ENCODE measurements at regions not wholly inside any gene's neighbourhood (a gene's known extent, or its start where the extent isn't known, plus 50 kb on each side); places are given as distances from the start of the nearest gene placed in this dataset.

DNA sequence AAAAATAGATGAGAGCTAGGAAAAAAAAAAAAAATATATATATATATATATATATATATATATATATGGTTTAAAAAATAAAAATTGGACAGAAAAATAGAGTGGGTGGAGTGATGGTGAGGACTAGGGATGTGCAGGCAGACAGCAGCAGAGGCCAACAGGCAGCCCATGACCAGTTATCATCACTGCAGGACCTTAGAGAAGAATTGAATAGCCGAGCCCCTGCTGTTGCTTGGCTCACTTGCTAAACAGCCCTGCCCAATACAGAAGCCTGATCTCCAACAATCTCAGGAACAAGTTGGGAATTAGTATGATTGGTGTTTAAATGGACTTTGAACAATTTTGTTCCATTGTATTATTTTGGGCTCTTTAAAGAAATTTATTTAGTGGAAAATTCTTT is 967.5 kb upstream of the PIK3C3 start:
- Histone ChIP-seq H3K4me1 (no peaks in the 10 kb centered on the region), H3K9me3 (no peaks in the 10 kb centered on the region), H3K27me3 (no peaks in the 10 kb centered on the region), H3K4me3 (no peak overlapping the region), H3K27ac (no peak overlapping the region), H3K36me3 (no peaks in the 10 kb centered on the region)
- 80 to 81% methylated on average over 1 of the region's 1 CpG for WGBS, 2 donors
- no peak for DNase-seq (ENCODE audit: low spot score in 2 of 2)
- TF ChIP-seq, protein P1, sequence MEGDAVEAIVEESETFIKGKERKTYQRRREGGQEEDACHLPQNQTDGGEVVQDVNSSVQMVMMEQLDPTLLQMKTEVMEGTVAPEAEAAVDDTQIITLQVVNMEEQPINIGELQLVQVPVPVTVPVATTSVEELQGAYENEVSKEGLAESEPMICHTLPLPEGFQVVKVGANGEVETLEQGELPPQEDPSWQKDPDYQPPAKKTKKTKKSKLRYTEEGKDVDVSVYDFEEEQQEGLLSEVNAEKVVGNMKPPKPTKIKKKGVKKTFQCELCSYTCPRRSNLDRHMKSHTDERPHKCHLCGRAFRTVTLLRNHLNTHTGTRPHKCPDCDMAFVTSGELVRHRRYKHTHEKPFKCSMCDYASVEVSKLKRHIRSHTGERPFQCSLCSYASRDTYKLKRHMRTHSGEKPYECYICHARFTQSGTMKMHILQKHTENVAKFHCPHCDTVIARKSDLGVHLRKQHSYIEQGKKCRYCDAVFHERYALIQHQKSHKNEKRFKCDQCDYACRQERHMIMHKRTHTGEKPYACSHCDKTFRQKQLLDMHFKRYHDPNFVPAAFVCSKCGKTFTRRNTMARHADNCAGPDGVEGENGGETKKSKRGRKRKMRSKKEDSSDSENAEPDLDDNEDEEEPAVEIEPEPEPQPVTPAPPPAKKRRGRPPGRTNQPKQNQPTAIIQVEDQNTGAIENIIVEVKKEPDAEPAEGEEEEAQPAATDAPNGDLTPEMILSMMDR (IDR thresholded peaks at IDR 0.05) = no peak
- TF ChIP-seq EP300 (IDR thresholded peaks at IDR 0.05) (no peak), POLR2A (IDR thresholded peaks at IDR 0.05) (no peak)

DNA sequence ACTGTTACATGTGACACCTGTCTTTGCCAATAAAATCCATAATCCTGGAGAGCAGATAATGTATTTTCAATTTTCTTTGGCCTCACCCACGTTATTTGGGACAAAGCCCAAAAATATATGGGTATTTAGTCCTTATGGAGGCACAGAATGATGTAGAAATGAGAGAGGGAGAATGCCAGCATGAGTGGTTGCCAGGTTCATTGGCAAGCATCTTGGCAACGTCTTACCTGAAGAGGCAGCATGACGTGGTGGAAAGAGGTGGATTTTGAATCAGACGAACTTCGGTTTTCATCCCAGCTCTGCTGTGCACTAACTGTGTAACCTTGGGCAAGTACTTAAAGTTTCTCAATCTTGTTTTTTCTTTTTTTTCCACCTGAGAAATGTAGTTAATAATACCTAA is 969.6 kb upstream of the PIK3C3 start:
- Histone ChIP-seq H3K27me3 (no peaks in the 10 kb centered on the region), H3K27ac (no peak overlapping the region), H3K4me3 (no peak overlapping the region), H3K36me3 (no peaks in the 10 kb centered on the region), H3K9me3 (no peaks in the 10 kb centered on the region), H3K4me1 (no peaks in the 10 kb centered on the region)
- TF ChIP-seq EP300 (IDR thresholded peaks at IDR 0.05) (no peak), POLR2A (IDR thresholded peaks at IDR 0.05) (no peak)
- TF ChIP-seq, protein P1 (IDR thresholded peaks at IDR 0.05) = no peak
- DNase-seq (ENCODE audit: low spot score in 2 of 2) = no peak
- 81 to 87% methylated on average over 5 of the region's 5 CpGs for WGBS, 2 donors

DNA sequence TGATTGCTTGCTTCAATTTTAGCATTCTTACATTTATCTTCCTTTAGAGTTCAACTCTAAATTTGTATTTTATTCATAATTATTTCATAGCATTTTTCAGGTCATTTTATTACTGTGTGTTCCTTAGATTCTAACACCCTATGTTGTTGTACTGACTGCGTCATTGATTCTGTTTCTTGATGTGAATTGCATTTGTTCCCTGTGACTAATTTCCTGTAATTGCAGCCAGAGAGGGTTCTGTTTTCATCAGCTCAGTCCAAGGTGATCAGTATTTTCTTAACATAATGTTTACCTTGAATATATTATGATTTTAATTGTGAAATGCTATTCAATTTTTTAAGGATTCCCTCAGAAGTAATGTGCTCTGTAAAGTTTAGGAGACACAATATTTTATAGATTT is 970.2 kb upstream of the PIK3C3 start:
- Histone ChIP-seq H3K27me3 (no peaks in the 10 kb centered on the region), H3K4me1 (no peaks in the 10 kb centered on the region), H3K36me3 (no peaks in the 10 kb centered on the region), H3K4me3 (no peak overlapping the region), H3K9me3 (no peaks in the 10 kb centered on the region), H3K27ac (no peak overlapping the region)
- no peak for DNase-seq (ENCODE audit: low spot score in 2 of 2)
- 68 to 79% methylated on average over 1 of the region's 1 CpG for WGBS, 2 donors
- TF ChIP-seq POLR2A (IDR thresholded peaks at IDR 0.05) (no peak), EP300 (IDR thresholded peaks at IDR 0.05) (no peak)
- TF ChIP-seq, protein P1 (IDR thresholded peaks at IDR 0.05) = no peak

DNA sequence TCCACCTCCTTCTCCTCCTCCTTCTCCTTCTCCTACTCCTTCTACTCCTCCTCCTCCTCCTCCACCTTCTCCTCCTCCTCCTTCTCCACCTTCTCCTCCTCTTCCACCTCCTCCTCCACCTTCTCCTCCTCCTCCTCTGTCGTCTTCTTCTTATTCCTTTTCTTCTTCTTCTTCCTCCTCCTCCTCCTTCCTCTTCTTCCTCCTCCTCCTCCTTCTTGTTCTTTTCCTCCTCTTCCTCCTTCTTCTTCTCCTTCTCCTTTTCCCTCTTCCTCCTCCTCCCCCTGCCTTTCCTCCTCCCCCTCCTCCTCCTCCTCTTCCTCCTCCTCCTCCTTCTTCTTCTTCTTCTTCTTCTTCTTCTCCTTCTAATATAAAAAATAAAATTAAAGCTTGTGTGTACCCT is 971.2 kb upstream of the PIK3C3 start:
- H3K27ac ChIP-seq = no peak overlapping the region
- WGBS, 2 donors = 89 to 90% methylated on average over 1 of the region's 1 CpG
- H3K9me3 ChIP-seq = no peaks in the 10 kb centered on the region
- H3K4me3 ChIP-seq = no peak overlapping the region
- DNase-seq (ENCODE audit: low spot score in 2 of 2) = no peak
- no peaks in the 10 kb centered on the region for H3K4me1 ChIP-seq
- no peaks in the 10 kb centered on the region for H3K36me3 ChIP-seq
- TF ChIP-seq EP300 (IDR thresholded peaks at IDR 0.05) (no peak), POLR2A (IDR thresholded peaks at IDR 0.05) (no peak)
- TF ChIP-seq, protein P1 (IDR thresholded peaks at IDR 0.05) = no peak
- H3K27me3 ChIP-seq = no peaks in the 10 kb centered on the region

DNA sequence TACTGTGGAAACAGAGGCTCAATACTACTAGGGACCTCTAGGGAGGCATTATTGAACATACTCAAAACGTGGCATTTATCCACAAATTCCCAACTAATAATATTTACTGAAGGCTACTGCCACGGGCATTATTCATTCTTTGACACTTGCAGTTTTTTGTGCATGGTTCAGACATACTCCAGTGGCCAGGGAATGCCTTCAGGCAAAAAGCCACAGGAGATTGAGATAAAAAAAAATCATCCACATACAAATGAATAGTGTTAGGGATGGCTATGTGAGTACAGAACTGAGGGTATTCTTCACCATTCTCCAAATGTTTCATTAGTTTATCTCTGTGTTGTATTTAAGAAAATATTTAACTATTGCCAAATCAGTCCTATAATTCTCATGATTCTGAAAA is 974.9 kb upstream of the PIK3C3 start:
- DNase-seq (ENCODE audit: low spot score in 2 of 2) = no peak
- no peaks in the 10 kb centered on the region for H3K4me1 ChIP-seq
- peaks cover 0 to 6% (median 0%) of the 10 kb centered on the region in 4 donors for H3K9me3 ChIP-seq
- H3K36me3 ChIP-seq = no peaks in the 10 kb centered on the region
- H3K27ac ChIP-seq = no peak overlapping the region
- H3K4me3 ChIP-seq = no peak overlapping the region
- no peaks in the 10 kb centered on the region for H3K27me3 ChIP-seq
- TF ChIP-seq, protein P1 (IDR thresholded peaks at IDR 0.05) = no peak
- TF ChIP-seq POLR2A (IDR thresholded peaks at IDR 0.05) (no peak), EP300 (IDR thresholded peaks at IDR 0.05) (no peak)
- WGBS, 2 donors = 9% methylated on average over 2 of the region's 2 CpGs
